SKM-1 treated with dmso at 0.1 percent for 144 hours (cell line): ENCODE measurements at regions not wholly inside any gene's neighbourhood (a gene's known extent, or its start where the extent isn't known, plus 50 kb on each side); places are given as distances from the start of the nearest gene placed in this dataset.

Source experiments
- DNase-seq: peaks from one replicate; lab custom pipeline; 2025; ENCODE audit not compliant: unreplicated experiment; lab: John Stamatoyannopoulos, UW

DNA sequence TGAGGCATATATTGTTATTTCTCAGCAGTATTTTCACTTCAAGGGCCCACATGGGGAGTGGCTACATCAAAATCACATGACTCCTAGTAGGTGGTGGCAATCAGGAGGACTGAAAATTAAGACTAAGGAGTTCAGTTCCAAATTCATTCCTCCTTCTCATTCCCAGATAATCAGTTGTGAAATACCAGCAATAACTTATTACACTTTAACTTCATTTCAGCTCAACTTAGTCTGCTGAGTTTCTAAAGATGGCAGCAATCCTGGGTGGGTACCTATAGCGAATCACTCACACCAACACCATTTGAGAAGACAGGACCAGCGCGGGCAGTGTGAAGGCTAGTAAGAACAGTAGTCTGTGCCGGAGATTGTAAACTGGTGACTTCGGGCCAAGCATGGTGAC is 63.9 kb upstream of the SLC10A2 start:
- no peak for DNase-seq
